ENCODE measurements at regions not wholly inside any gene's neighbourhood (a gene's known extent, or its start where the extent isn't known, plus 50 kb on each side); places are given as distances from the start of the nearest gene placed in this dataset.

- TF ChIP-seq CTCF (conservative IDR thresholded peaks at IDR 0.05; ENCODE audit: low read length) (no peak), EZH2phosphoT487 (IDR thresholded peaks at IDR 0.05; ENCODE audit: borderline replicate concordance, low read depth, low read length) (no peak)
These were observed 138.2 kb downstream of the SNX18 start for GRCh38 chr5:54655761-54656160.
